ENCODE measurements at regions not wholly inside any gene's neighbourhood (a gene's known extent, or its start where the extent isn't known, plus 50 kb on each side); places are given as distances from the start of the nearest gene placed in this dataset.

DNA sequence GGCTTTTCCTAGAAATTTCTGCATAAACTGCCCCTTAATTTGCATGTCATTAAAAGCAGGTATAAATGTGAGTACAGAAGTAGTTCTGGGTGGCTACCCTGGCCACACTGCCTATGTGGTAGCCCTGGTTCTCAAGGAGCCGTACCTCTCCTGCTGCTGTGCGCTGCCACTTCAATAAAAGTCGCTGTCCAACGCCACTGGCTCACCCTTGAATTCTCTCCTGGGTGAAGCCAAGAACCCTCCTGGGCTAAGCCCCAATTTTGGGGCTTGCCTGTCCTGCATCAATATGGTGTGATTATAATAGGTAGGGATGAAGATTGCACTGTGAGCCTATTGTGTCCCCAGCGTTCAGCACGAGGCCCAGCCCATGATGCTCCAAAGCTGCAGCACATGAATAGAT, 65.6 kb upstream of the C1orf174 start:
- Histone ChIP-seq H3K36me3 (no peaks in the 10 kb centered on the region), H3K27me3 (no peaks in the 10 kb centered on the region), H3K4me3 (no peak overlapping the region), H3K27ac (no peak overlapping the region), H3K9me3 (no peaks in the 10 kb centered on the region), H3K4me1 (no peaks in the 10 kb centered on the region)
- intact Hi-C loops (cut with DNase I), result no loop called here
- TF ChIP-seq, protein P1, sequence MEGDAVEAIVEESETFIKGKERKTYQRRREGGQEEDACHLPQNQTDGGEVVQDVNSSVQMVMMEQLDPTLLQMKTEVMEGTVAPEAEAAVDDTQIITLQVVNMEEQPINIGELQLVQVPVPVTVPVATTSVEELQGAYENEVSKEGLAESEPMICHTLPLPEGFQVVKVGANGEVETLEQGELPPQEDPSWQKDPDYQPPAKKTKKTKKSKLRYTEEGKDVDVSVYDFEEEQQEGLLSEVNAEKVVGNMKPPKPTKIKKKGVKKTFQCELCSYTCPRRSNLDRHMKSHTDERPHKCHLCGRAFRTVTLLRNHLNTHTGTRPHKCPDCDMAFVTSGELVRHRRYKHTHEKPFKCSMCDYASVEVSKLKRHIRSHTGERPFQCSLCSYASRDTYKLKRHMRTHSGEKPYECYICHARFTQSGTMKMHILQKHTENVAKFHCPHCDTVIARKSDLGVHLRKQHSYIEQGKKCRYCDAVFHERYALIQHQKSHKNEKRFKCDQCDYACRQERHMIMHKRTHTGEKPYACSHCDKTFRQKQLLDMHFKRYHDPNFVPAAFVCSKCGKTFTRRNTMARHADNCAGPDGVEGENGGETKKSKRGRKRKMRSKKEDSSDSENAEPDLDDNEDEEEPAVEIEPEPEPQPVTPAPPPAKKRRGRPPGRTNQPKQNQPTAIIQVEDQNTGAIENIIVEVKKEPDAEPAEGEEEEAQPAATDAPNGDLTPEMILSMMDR (IDR thresholded peaks at IDR 0.05), result no peak
- no peak for ATAC-seq
- DNase-seq, result no peak

GRCh38 chr1:3968851-3969250, 68.8 kb upstream of the C1orf174 start:
- Histone ChIP-seq H3K27me3 (no peaks in the 10 kb centered on the region), H3K9me3 (no peaks in the 10 kb centered on the region), H3K36me3 (no peaks in the 10 kb centered on the region), H3K4me3 (no peak overlapping the region), H3K4me1 (no peaks in the 10 kb centered on the region), H3K27ac (no peak overlapping the region)
- TF ChIP-seq, protein P1 (IDR thresholded peaks at IDR 0.05), result no peak
- no peak for ATAC-seq
- DNase-seq, result no peak
- intact Hi-C loops (cut with DNase I), result no loop called here

DNA sequence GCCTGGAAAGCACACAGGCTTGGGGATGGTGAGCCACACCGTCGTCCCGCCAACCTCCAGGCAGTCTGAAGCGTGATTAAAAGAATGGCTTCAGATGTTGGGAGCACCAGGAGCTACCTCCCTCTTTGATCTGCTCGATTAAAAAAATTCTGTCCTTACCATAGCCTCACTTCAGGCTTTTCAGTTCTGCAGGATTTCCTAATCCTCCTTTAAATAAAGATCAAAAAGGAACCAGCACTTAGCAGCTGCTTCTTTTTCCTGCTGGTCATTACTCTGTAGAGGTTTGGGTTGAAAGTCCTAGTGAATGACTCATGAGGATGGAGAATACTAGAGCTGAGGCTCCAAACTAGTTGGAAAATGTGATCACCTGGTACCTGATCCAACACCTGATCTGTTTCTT, 71.9 kb upstream of the C1orf174 start:
- ATAC-seq (no peak), DNase-seq (peak; percentile 15)
- H3K27ac ChIP-seq, result no peak overlapping the region
- H3K27me3 ChIP-seq, result no peaks in the 10 kb centered on the region
- TF ChIP-seq, protein P1 (IDR thresholded peaks at IDR 0.05), result no peak
- intact Hi-C loops (cut with DNase I), result no loop called here
- no peaks in the 10 kb centered on the region for H3K36me3 ChIP-seq
- no peaks in the 10 kb centered on the region for H3K9me3 ChIP-seq
- no peaks in the 10 kb centered on the region for H3K4me1 ChIP-seq
- H3K4me3 ChIP-seq, result no peak overlapping the region

- ATAC-seq (no peak), DNase-seq (no peak)
Measured at GRCh38 chr1:3975903-3976630, 76.0 kb upstream of the C1orf174 start.

GRCh38 chr1:3976821-3977220, 76.7 kb upstream of the C1orf174 start:
- peaks cover 10% of the 10 kb centered on the region for H3K27me3 ChIP-seq
- intact Hi-C loops (cut with DNase I), result no loop called here
- no peak overlapping the region for H3K27ac ChIP-seq
- H3K36me3 ChIP-seq, result no peaks in the 10 kb centered on the region
- DNase-seq (no peak), ATAC-seq (no peak)
- TF ChIP-seq, protein P1 (IDR thresholded peaks at IDR 0.05), result no peak
- no peak overlapping the region for H3K4me3 ChIP-seq
- no peaks in the 10 kb centered on the region for H3K4me1 ChIP-seq
- H3K9me3 ChIP-seq, result no peaks in the 10 kb centered on the region

More at GRCh38 chr1:3975903-3976630, 76.0 kb upstream of the C1orf174 start:
- H3K27ac ChIP-seq, result no peak overlapping the region
- H3K36me3 ChIP-seq, result no peaks in the 10 kb centered on the region
- intact Hi-C loops (cut with DNase I), result no loop called here
- TF ChIP-seq, protein P1 (IDR thresholded peaks at IDR 0.05), result no peak
- peaks cover 2% of the 10 kb centered on the region for H3K27me3 ChIP-seq
- H3K4me3 ChIP-seq, result no peak overlapping the region
- no peaks in the 10 kb centered on the region for H3K4me1 ChIP-seq
- H3K9me3 ChIP-seq, result no peaks in the 10 kb centered on the region
